ENCODE measurements at regions not wholly inside any gene's neighbourhood (a gene's known extent, or its start where the extent isn't known, plus 50 kb on each side); places are given as distances from the start of the nearest gene placed in this dataset.

DNA sequence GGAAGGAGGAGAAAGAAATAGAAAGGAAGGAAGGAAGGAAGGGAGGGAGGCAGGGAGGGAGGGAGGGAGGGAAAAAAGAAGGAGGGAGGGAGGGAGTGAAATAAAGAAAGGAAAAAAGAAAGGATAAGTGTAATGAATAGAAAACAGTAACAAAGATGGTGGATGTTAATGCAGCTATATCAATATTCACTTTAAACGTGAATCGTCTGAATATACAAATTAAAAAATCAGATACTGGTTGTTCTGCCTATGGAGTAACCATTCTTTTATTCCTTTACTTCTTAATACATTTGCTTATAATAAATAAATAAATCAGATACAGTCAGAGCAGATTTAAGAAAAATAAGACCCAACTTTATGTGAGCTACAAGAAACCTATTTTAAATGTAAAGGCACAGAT lies 1520.4 kb downstream of the TBC1D22A start:
- in situ Hi-C loops (cut with HindIII; ENCODE audit: low sequenced_read_pairs): no loop called here
- DNase-seq (ENCODE audit: low read depth): no peak
- TF ChIP-seq, protein P1, sequence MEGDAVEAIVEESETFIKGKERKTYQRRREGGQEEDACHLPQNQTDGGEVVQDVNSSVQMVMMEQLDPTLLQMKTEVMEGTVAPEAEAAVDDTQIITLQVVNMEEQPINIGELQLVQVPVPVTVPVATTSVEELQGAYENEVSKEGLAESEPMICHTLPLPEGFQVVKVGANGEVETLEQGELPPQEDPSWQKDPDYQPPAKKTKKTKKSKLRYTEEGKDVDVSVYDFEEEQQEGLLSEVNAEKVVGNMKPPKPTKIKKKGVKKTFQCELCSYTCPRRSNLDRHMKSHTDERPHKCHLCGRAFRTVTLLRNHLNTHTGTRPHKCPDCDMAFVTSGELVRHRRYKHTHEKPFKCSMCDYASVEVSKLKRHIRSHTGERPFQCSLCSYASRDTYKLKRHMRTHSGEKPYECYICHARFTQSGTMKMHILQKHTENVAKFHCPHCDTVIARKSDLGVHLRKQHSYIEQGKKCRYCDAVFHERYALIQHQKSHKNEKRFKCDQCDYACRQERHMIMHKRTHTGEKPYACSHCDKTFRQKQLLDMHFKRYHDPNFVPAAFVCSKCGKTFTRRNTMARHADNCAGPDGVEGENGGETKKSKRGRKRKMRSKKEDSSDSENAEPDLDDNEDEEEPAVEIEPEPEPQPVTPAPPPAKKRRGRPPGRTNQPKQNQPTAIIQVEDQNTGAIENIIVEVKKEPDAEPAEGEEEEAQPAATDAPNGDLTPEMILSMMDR (IDR thresholded peaks at IDR 0.05; ENCODE audit: low read depth, low read length, missing control alignments): no peak

DNA sequence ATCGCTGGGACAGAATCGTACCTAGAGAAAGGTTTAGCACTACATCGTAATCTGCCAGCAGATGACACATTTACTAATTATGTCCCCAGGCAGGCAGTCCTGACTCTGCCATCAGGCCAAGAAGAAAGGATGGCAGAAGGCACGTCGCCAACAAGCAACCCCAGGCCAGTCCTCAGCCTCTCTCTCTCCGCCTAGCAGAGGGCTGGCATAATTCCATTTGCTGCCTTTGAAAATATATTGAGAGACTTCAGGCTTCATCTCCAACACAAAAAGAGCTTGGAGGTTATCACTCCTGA lies 1517.0 kb downstream of the TBC1D22A start:
- TF ChIP-seq, protein P1 (IDR thresholded peaks at IDR 0.05; ENCODE audit: low read depth, low read length, missing control alignments): no peak
- no peak for DNase-seq (ENCODE audit: low read depth)
- in situ Hi-C loops (cut with HindIII; ENCODE audit: low sequenced_read_pairs): no loop called here
- no peak overlapping the region for H3K4me3 ChIP-seq (ENCODE audit: low read depth, low read length)

More for the DNA sequence above, 1520.4 kb downstream of the TBC1D22A start:
- H3K4me3 ChIP-seq (ENCODE audit: low read depth, low read length): no peak overlapping the region

DNA sequence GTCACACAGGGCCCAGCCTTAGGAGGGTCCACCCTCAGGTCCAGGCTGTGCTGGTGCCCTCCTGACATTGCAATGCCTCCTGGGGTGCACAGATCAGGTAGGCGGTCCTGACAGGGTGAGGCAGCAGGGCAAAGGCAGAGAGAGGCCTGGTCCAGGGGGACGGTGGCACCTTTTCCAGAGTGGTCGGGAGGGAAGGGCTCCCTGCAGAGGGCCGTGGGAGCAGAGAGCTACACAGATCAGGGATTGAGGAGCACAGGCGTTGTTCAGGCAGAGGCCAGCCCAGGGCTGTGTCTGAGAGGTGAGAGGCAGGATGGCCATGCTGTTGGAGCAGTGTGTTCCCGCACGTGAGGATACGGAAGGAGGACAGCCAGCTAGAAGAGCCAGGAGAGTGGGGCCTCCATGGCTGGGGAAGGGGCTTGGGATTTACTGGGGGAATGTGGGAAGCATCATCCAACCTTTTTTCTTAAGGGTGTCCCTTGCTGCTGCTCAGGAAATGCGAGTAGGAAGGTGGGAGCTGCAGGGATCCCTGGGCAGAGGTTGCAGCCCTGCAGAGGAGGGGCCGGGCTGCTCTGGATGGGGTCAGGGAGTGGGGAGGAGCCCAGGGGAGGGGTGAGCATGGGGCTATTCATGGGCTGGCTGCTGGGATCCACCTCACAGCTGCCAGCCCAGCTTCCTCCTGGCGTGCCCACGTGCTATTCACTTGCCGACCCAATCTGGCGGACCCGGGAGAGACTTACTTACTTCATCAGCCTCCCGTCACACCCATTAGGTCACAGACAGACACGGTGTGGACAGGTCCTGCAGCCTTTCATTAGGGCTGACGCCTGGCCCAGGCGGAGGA lies 1516.4 kb downstream of the TBC1D22A start:
- TF ChIP-seq, protein P1 (IDR thresholded peaks at IDR 0.05; ENCODE audit: low read depth, low read length, missing control alignments): no peak
- in situ Hi-C loops (cut with HindIII; ENCODE audit: low sequenced_read_pairs): no loop called here
- DNase-seq (ENCODE audit: low read depth): no peak
- H3K4me3 ChIP-seq (ENCODE audit: low read depth, low read length): no peak overlapping the region

DNA sequence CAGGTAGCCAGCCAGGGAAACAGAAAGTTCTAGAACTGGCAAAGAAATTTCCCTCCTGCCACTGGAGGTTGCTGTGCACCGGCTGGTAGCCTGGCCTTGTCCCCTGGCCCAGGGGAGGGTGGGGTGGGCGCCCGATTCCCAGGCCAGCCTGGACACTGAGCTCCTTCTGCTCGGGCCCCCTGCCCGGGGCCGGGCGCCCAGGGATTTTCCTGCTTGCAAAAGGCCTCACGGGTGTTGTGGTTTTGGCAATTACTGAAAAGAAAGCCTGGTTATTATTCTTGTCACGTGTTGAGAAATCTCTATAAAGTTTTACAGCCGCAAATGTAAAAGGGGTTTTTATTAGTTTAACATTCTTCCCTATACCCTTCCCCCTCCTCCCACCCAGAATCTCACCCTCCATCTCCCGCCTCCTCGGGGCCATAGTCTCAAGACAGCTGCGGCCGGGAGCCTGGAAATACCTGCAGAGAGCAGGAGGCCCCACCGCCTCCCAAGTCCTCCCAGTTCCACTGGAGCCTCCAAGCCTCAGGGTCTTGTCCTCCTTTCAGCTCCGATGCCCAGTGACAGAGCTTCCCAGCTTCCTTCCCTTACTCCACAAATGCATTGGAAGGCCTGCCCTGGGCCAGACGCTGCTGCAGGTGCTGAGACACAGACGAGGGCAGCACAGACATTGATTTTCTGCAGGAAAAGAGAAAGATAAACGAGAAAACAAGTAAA lies 1515.6 kb downstream of the TBC1D22A start:
- in situ Hi-C loops (cut with HindIII; ENCODE audit: low sequenced_read_pairs): no loop called here
- DNase-seq (ENCODE audit: low read depth): no peak
- TF ChIP-seq, protein P1 (IDR thresholded peaks at IDR 0.05; ENCODE audit: low read depth, low read length, missing control alignments): no peak
- no peak overlapping the region for H3K4me3 ChIP-seq (ENCODE audit: low read depth, low read length)

DNA sequence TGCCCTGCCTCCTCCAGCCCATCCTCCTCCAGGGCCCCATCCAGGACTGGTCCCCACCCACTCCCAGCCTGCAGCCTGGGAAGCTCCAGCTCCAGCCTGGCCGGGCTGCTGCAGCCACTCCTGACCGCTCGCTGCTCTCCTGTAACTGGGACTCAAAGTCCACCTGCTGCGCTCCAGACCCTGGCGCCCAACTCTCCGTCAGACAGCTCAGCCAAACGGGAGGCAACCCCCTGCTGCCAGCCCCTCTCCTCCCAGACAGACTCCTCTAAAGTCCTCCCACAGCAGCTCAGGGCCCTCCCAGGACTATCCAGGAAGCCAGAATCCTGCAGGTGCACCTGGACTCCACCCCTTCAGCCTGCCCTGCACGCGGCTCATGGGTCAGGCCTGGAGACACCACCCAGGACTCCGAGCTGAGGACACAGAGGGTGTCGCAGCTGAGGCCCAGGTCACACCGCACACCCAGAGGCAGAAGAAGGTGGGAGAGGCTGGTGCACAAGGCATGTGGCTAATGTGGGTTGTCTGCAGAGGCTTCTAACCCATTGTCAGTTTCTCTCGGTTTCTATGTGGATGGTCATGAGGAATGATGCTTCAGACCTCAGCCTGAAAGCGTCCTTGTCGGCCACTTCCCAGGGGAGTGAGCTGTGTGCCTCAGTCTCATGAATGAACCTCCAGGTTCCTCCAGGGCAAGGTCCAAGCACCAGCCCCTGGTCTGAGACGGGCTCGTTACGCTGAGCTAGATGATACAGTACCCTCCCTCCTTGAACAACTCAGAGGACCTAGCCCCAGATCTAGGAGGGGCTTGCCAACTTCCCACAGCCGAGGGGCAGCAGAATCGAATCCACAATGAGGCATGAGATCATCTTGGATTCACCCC lies 1514.8 kb downstream of the TBC1D22A start:
- TF ChIP-seq, protein P1 (IDR thresholded peaks at IDR 0.05; ENCODE audit: low read depth, low read length, missing control alignments): no peak
- in situ Hi-C loops (cut with HindIII; ENCODE audit: low sequenced_read_pairs): no loop called here
- H3K4me3 ChIP-seq (ENCODE audit: low read depth, low read length): no peak overlapping the region
- DNase-seq (ENCODE audit: low read depth): no peak

DNA sequence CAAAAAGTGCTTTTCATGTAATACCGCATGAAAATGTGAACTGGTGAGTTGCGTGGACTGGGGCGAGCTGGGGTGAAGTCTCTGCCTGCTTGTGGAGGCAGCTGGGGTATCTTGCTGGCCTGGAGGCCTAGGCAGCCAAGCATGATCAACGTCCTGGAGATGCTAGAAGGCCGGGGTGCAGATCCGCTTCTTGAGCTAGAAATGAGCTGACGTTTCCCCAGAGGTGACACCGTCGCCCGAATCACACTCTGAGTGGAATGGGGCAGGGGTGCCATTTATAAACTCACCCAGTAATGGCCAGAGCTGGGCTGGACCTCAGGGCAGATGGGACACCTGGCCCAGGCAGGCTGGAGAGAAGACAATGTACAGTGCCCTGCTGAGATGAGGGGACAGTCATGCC lies 1513.0 kb downstream of the TBC1D22A start:
- DNase-seq (ENCODE audit: low read depth): no peak
- TF ChIP-seq, protein P1 (IDR thresholded peaks at IDR 0.05; ENCODE audit: low read depth, low read length, missing control alignments): no peak
- in situ Hi-C loops (cut with HindIII; ENCODE audit: low sequenced_read_pairs): no loop called here
- H3K4me3 ChIP-seq (ENCODE audit: low read depth, low read length): no peak overlapping the region
